Fibroblast of upper back skin (primary cell): ENCODE measurements at regions not wholly inside any gene's neighbourhood (a gene's known extent, or its start where the extent isn't known, plus 50 kb on each side); places are given as distances from the start of the nearest gene placed in this dataset.
"Not testable (repeated sequence)": the region's sequence is repeated elsewhere in the genome, so short reads cannot be mapped to it uniquely, and the experiment has no call there.

Experiments
- DNase-seq: peaks from one replicate; pipeline ENCODE4 v3.0.0-alpha.2; 2013

DNA sequence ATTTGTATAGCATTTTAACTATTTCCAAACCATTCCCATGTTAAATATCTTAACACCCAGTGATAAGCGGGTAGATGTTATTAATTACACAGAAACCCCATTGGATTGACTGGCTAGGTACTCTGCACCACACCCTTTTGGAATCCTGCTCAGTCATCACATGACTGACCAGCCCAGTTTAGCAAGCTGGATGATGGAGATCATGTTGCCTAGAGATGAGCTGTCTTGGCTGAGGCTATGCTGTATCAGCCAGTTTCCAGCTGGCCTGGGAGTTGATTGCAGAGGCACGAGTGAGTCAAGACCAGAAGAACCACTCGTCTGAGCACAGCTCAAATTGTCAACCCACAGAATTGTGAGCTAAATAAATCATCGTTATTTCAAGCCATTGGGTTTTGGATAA lies 124.6 kb downstream of the ZNF621 start:
- no peak for DNase-seq

- DNase-seq: no peak
These were observed 127.3 kb downstream of the ZNF621 start for GRCh38 chr3:40652072-40652471.

DNA sequence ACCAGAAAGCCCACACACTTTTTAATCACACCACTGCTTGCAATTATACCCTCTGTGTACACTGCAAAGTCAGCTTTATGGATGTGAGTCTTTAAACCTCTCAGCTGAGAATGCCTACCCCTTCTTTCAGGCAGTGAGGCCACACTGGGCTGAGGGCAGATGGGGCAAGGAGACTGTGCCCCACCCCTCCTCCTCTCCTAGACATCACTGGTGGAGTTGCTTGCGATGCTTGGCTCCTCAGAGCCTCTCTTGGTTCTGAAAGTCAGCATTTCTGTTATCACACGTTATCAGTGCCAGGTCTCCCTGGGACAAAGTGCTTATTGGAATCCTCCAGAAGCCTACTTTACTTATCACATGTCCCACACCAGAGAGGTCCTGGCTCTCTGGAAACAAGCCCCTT lies 128.2 kb downstream of the ZNF621 start:
- no peak for DNase-seq

DNA sequence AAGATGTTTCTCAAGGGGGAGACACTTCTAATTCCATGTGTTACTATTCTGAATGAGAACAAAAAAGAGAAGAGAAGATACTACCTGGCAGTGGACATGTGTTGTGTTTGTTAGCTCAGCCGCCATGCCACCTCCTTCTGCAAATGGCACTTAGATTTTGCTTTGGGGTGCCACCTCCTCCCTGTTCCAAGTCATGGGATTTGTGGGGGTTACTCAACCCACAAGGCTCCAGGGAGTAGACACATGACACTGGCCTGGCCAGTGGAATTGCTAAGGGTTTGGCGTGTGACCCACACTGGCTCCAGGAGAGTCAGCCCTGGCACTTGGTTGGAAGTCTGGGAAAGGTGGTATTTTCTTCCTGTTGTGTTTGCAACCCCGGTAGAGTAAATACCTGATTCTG lies 129.1 kb downstream of the ZNF621 start:
- DNase-seq: no peak

- DNase-seq: no peak
These were observed 130.8 kb downstream of the ZNF621 start for GRCh38 chr3:40655551-40655950.

- DNase-seq: no peak
These were observed 132.9 kb downstream of the ZNF621 start for GRCh38 chr3:40657623-40658022.

DNA sequence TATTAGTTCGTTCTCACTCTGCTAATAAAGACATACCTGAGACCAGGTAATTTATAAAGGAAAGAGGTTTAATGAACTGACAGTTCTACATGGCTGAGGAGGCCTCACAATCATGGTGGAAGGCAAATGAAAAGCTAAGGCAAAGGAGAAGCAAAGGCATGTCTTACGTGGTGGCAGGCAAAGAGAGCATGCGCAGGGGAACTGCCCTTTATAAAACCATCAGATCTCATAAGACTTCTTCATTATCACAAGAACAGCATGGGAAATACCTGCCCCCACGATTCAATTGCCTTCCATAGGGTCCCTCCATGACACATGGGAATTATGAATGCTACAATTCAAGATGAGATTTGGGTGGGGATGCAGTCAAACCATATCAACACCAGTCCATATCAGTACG lies 133.5 kb downstream of the ZNF621 start:
- no peak for DNase-seq

GRCh38 chr3:40660554-40660953 lies 135.8 kb downstream of the ZNF621 start:
- DNase-seq: no peak

DNA sequence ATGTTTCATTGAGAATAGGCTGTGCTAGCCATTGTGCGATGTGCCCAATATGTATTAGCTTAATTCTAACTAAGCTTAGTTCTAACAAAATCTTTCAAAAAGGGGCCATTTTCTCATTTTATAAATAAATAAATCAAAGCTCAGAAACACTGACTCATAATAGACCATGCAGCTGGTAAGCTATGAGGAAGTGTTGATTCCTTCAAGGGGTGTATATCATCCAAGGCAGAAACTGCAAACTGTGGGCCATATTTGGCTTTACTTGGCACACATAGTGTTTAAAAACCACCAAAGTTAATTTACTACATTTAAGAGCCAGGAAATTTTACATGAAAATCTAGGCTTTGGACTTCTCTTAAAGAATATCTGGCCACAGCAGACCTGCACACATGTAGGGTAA lies 136.5 kb downstream of the ZNF621 start:
- DNase-seq: no peak

DNA sequence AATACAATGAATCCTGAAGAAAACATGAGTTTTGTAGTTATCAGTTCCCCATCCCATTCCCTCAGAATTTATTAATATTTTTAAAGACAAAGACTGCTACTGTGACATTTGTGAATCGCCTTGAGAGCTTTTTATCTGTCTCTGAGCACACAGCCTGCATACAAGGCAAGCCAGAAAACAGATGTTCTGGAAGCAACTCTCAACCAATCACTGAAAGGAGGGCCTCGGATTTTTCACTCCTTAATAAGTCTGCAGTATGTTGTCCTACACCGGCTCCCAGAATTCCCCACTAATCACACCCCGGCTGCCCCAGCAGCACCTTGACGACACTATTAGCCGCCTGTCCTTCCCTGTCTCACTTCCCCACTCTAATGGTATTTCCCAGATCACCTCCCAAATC lies 138.5 kb downstream of the ZNF621 start:
- no peak for DNase-seq

GRCh38 chr3:40669176-40669575 lies 144.4 kb downstream of the ZNF621 start:
- DNase-seq: no peak

GRCh38 chr3:40672861-40673260 lies 148.1 kb downstream of the ZNF621 start:
- no peak for DNase-seq

DNA sequence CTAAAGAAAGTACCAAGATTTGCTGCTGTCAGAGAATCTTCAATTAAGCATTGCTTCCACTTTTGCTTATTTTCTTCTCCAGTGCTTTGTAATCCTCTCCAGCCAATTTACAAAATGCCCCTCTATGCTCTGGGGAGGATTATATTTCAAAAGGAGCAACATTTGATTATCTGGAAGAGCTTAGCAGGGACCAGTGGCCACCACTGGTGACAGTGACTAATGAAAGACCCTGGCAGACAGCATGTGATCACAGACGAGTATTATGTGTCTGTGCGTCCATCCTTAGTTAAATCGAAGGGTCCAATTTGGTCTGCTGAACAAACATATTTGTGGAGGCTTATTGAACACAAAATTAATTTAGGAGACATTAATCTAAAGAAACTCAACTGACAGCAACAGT lies 152.6 kb downstream of the ZNF621 start:
- DNase-seq: no peak

DNA sequence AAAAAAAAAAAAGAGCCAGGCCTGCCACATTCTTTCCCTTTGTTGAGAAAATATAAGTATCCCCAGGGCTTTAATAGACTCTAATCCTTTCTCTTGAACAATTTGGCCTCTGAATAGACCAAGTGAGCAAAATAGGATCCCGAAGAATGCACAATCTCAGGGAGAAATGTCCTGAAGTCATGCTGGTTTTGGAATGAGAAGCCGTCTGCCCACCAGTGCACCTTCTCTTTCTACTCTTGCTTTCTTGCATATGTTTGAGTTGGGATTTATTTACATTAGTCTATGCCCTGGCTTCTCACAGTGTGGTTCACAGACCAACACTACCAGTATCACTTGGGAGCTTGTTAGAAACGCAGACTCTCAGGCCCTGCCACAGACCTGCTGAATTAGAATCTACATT lies 153.0 kb downstream of the ZNF621 start:
- no peak for DNase-seq

- DNase-seq: no peak
These were observed 154.5 kb downstream of the ZNF621 start for GRCh38 chr3:40679290-40679689.

DNA sequence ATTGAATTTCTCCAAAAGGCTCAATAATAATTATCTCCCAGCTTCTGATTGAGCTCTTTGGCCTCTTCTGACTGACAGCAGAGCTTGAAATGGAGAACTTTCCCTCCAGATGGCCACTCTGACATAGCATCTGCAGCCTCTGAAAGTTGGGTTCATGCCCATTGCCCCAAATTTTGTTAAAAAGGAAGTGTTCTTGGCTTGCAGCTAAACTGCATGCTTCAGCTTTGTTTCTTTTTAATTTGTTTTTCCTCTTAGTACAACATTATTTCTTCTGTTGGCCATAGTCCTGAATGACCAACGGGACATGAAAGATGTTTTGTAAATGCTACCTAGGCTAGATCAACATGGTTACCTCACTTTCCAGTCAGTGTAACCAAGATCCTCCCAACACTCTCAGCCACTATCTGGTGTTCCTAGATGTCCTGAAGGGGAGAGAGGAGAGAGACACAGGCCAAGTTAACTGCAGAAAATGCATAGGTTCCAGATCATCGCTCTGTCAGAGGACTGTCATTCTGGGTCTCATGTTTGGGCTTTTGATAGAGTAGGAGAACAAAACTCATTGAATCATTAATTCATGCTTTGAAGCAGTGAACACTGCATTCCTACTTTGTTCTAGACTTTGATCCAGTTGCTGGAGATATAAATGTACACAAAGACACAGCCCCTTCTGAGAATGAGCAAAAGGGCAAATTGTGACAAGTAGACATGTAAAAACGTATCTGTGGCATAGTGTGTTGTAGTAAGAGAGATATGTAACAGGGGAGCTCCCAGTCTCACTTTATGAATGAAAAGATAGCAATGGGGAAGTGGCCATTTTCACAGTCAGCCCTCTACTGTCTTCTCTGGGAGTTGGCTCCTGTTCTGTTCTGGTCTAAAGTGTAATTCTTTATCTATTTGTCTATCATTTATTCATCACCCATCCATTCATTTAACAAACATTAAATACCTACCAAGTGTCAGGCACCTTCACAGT lies 156.2 kb downstream of the ZNF621 start:
- no peak for DNase-seq

DNA sequence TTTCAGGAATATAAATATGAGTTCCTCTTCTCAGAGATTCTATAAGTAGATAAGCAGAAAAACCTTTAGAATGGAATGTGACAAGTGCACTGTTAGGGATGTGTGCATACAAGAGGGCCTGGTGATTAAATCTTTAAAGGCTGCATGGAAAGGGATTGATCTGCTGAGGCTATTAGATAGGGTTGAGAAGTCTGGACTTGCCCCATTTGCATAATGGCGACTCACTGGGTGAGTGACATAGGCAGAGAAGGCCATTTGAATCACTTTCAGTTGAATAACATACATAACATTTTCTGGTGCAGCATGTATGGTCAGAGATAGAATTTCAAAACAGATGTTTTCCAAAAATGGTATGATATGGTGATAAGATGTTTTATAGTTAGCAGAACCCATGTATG lies 156.9 kb downstream of the ZNF621 start:
- DNase-seq: no peak

- no peak for DNase-seq
These were observed 165.1 kb downstream of the ZNF621 start for GRCh38 chr3:40689837-40690236.

DNA sequence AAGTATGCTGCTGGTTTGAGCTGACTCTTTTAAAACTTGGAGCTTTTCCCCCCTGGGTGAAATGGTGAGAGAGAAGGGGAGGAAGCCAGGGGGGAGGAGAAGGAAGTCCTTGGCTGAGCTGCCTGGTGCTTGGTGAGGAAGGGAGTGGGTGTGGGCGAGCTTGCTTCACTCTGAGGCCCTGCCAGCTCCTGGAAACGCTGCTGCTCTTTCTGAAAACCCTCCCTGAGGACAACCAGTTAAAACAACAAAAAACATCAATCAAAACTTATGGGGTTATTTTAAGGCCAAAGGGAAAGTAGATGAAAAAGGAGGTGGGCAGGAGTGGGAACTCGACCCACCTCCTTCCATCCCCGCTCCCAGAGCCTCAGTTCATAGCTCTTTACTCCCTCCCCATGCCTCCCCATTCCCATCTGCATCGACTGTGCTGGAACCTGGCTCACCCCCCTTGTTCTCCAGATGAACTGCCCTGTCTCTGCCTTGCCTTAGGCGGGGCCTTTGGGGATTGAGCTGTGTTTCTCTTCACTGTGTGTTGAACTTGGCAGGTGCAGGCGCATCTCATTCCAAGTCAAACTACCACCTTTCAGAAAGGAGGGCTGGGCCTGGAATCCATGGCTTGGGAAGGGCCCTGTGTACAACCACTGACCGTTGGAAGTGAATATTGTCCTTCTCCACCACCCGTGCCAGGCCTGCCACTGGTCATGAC lies 166.1 kb downstream of the ZNF621 start:
- no peak for DNase-seq

DNA sequence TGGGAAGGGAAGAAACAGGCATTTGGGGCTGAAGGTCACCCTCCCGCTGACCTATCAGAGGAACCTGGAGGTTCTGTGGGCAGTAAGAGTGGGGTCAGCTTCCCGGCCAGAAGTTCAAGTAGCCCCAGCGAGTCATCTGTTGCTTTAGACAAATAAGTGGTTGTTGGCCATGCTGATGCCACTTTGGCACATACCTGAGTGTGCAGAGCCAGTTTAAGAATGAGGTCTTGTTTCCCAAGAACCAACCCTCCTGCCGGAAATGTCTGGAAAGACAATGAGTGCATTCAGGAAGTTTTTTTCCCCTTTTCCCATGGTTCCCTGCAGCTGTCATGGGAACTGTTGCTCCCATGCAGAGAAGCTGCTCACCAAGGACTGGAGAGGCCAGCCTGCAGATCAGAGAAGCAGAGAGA lies 166.7 kb downstream of the ZNF621 start:
- DNase-seq: no peak

GRCh38 chr3:40695848-40696247 lies 171.1 kb downstream of the ZNF621 start:
- no peak for DNase-seq

GRCh38 chr3:40698611-40699010 lies 173.9 kb downstream of the ZNF621 start:
- not testable (repeated sequence) for DNase-seq

- DNase-seq: no peak
These were observed 176.3 kb downstream of the ZNF621 start for GRCh38 chr3:40701016-40701588.

DNA sequence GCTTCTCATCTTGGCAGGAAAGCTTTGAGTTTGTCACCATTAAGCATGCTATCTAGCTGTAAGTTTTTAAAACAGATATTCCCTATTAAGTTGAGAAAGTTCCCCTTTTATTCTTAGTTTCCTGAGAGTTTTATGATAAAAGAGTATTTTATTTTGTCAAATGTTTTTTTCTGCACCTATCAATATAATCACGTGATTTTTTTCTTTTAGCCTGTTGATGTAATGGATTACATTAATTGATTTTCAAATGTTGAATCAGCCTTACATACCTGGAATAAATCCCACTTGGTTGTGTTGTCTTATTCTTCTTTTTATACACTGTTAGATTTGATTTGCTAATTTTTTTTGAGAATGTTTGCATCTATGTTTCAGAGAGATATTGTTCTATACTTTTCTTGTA lies 179.5 kb downstream of the ZNF621 start:
- DNase-seq: no peak
